Liver (tissue), 8 donors: ENCODE measurements at regions not wholly inside any gene's neighbourhood (a gene's known extent, or its start where the extent isn't known, plus 50 kb on each side); places are given as distances from the start of the nearest gene placed in this dataset.

Experiments
- DNase-seq: peaks from one replicate; pipeline ENCODE4 v3.0.0-alpha.2; 2017; ENCODE audit warnings: low spot score
- H3K27ac ChIP-seq, 2 donors: one replicate each; pipeline ENCODE4 v1.7.0; 2013; ENCODE audit warnings: inconsistent platforms in 2 of 2, low read length in 2 of 2, control low read depth in 1 of 2, low read depth in 1 of 2, mild to moderate bottlenecking in 1 of 2
- H3K27me3 ChIP-seq, 4 donors: one replicate each; pipeline versions ENCODE4 v1.6.1 to v1.7.0; 2013; ENCODE audit warnings: low read length in 3 of 4, inconsistent platforms in 1 of 4, mild to moderate bottlenecking in 1 of 4, moderate library complexity in 1 of 4; ENCODE audit not compliant: control insufficient read depth in 4 of 4, insufficient read depth in 4 of 4
- H3K36me3 ChIP-seq, 4 donors: one replicate each; pipeline versions ENCODE4 v1.6.1 to v1.7.0; 2013; ENCODE audit warnings: low read length in 3 of 4, mild to moderate bottlenecking in 3 of 4, low read depth in 1 of 4, moderate library complexity in 1 of 4; ENCODE audit not compliant: control insufficient read depth in 4 of 4, insufficient read depth in 3 of 4
- H3K4me1 ChIP-seq, 4 donors: one replicate each; pipeline versions ENCODE4 v1.6.1 to v1.7.0; 2013; ENCODE audit warnings: low read length in 3 of 4, mild to moderate bottlenecking in 3 of 4, moderate library complexity in 1 of 4; ENCODE audit not compliant: control insufficient read depth in 4 of 4, insufficient read depth in 4 of 4
- H3K4me3 ChIP-seq, 3 donors: one replicate each; pipeline versions ENCODE4 v1.6.1 to v1.7.0; 2013; ENCODE audit warnings: low read length in 3 of 3, control low read depth in 1 of 3, low read depth in 1 of 3, mild to moderate bottlenecking in 1 of 3
- H3K9ac ChIP-seq, 2 donors: one replicate each; pipeline ENCODE4 v1.7.0; 2013; ENCODE audit warnings: low read length in 2 of 2, mild to moderate bottlenecking in 2 of 2, moderate library complexity in 2 of 2, control low read depth in 1 of 2, low read depth in 1 of 2
- H3K9me3 ChIP-seq, 4 donors: one replicate each; pipeline versions ENCODE4 v1.6.1 to v1.7.0; 2013; ENCODE audit warnings: low read length in 3 of 4; ENCODE audit not compliant: control insufficient read depth in 4 of 4
- EGR1 ChIP-seq, 2 donors: IDR thresholded peaks; 2 replicates each; pipeline ENCODE4 v1.6.1; 2016 to 2018; ENCODE audit warnings: antibody characterized with exemption in 2 of 2, low read depth in 2 of 2
- FOXA1 ChIP-seq: IDR thresholded peaks from 2 replicates; pipeline ENCODE4 v1.6.1; 2016; ENCODE audit warnings: antibody characterized with exemption
- FOXA2 ChIP-seq: IDR thresholded peaks from 2 replicates; pipeline ENCODE4 v1.6.1; 2016; ENCODE audit warnings: antibody characterized with exemption
- GABPA ChIP-seq, 2 donors: IDR thresholded peaks in 1 of 2; conservative IDR thresholded peaks in 1 of 2; 2 replicates each; pipeline ENCODE4 v1.6.1; 2016; ENCODE audit warnings: antibody characterized with exemption in 2 of 2, mild to moderate bottlenecking in 1 of 2, moderate library complexity in 1 of 2
- HNF4A ChIP-seq, 2 donors: conservative IDR thresholded peaks; 2 replicates each; pipeline ENCODE4 v1.6.1; 2016; ENCODE audit warnings: antibody characterized with exemption in 2 of 2, mild to moderate bottlenecking in 2 of 2
- HNF4G ChIP-seq: IDR thresholded peaks from 2 replicates; pipeline ENCODE4 v1.6.1; 2016; ENCODE audit warnings: antibody characterized with exemption
- JUND ChIP-seq, 2 donors: IDR thresholded peaks; 2 replicates each; pipeline ENCODE4 v1.6.1; 2016; ENCODE audit warnings: antibody characterized with exemption in 2 of 2
- NR2F2 ChIP-seq: IDR thresholded peaks from 2 replicates; pipeline ENCODE4 v1.6.1; 2016; ENCODE audit warnings: antibody characterized with exemption
- RAD21 ChIP-seq, 2 donors: IDR thresholded peaks; 2 replicates each; pipeline ENCODE4 v1.6.1; 2016; ENCODE audit warnings: antibody characterized with exemption in 2 of 2, mild to moderate bottlenecking in 2 of 2
- RXRA ChIP-seq, 2 donors: IDR thresholded peaks; 2 replicates each; pipeline ENCODE4 v1.6.1; 2017 to 2018; ENCODE audit warnings: antibody characterized with exemption in 2 of 2, mild to moderate bottlenecking in 1 of 2
- SP1 ChIP-seq: IDR thresholded peaks from 2 replicates; pipeline ENCODE4 v1.6.1; 2018; ENCODE audit warnings: antibody characterized with exemption, mild to moderate bottlenecking
- YY1 ChIP-seq: IDR thresholded peaks from 2 replicates; pipeline ENCODE4 v1.6.1; 2016; ENCODE audit warnings: antibody characterized with exemption, mild to moderate bottlenecking
- WGBS: extraction: QIAGEN DNeasy Blood & Tissue Kit; methylation state at CpG from one replicate; pipeline ENCODE4 v1.1.7; 2013; 5-methylcytosine and 5-hydroxymethylcytosine counted together
- TF ChIP-seq, protein P1 (sequence below): fragments of 150-350 bp; IDR thresholded peaks from 2 replicates; pipeline ENCODE4 v1.5.1; 2017; ENCODE audit warnings: improper control_type of control experiment, low read depth, low read length; ENCODE audit not compliant: missing input control
- TF ChIP-seq, protein P2 (sequence below): IDR thresholded peaks from 2 replicates; pipeline ENCODE4 v1.6.1; 2016; ENCODE audit warnings: antibody characterized with exemption, mild to moderate bottlenecking
- TF ChIP-seq, protein P3 (sequence below): IDR thresholded peaks from 2 replicates; pipeline ENCODE4 v1.6.1; 2016; ENCODE audit warnings: antibody characterized with exemption
- TF ChIP-seq, protein P4 (sequence below): IDR thresholded peaks from 2 replicates; pipeline ENCODE4 v1.6.1; 2016; ENCODE audit warnings: antibody characterized with exemption
- donor health status: healthy.
- donor health status: healthy.
- donor health status: healthy.
- donor health status: healthy.
- donor health status: healthy.

DNA sequence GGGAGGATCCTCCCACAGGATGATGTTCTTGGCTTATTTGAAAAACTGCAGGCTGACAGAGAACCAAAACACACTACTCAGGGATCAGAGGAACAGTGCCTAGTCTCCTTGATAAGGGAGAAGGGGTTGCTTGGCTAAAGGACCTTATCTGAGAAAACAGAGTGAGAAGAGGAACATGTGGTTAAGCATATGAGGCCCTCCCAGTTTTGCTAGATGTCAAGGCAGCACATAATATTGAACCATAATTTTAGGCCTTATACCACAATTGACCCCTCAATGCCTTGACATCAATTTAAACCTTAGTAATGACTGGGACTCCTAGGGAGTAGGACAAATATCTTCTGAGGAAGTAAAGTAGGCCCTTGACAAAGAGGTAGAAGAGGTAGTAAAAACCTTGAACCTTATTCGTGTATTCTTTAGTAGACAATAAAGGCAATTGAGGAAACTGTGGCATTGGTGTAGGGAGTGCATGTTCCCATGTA, 79.3 kb downstream of the TEX13C start:
- Histone ChIP-seq H3K4me3 (no peak overlapping the region), H3K27me3 (no peaks in the 10 kb centered on the region), H3K9ac (no peak overlapping the region), H3K4me1 (no peaks in the 10 kb centered on the region), H3K9me3 (no peaks in the 10 kb centered on the region), H3K27ac (no peak overlapping the region), H3K36me3 (no peaks in the 10 kb centered on the region)
- DNase-seq: no peak
- 94% methylated on average over 1 of the region's 1 CpG for WGBS
- TF ChIP-seq RAD21 (IDR thresholded peaks at IDR 0.05) (no peak), GABPA (IDR thresholded peaks at IDR 0.05 in 1 of 2, conservative IDR thresholded peaks at IDR 0.05 in 1 of 2) (no peak), HNF4A (conservative IDR thresholded peaks at IDR 0.05) (no peak), SP1 (no peak), FOXA1 (no peak), RXRA (IDR thresholded peaks at IDR 0.05) (no peak), EGR1 (IDR thresholded peaks at IDR 0.05; ENCODE audit: low read depth in 2 of 2) (no peak), FOXA2 (no peak)
- TF ChIP-seq, protein P1, sequence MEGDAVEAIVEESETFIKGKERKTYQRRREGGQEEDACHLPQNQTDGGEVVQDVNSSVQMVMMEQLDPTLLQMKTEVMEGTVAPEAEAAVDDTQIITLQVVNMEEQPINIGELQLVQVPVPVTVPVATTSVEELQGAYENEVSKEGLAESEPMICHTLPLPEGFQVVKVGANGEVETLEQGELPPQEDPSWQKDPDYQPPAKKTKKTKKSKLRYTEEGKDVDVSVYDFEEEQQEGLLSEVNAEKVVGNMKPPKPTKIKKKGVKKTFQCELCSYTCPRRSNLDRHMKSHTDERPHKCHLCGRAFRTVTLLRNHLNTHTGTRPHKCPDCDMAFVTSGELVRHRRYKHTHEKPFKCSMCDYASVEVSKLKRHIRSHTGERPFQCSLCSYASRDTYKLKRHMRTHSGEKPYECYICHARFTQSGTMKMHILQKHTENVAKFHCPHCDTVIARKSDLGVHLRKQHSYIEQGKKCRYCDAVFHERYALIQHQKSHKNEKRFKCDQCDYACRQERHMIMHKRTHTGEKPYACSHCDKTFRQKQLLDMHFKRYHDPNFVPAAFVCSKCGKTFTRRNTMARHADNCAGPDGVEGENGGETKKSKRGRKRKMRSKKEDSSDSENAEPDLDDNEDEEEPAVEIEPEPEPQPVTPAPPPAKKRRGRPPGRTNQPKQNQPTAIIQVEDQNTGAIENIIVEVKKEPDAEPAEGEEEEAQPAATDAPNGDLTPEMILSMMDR: no peak
- TF ChIP-seq, protein P2, sequence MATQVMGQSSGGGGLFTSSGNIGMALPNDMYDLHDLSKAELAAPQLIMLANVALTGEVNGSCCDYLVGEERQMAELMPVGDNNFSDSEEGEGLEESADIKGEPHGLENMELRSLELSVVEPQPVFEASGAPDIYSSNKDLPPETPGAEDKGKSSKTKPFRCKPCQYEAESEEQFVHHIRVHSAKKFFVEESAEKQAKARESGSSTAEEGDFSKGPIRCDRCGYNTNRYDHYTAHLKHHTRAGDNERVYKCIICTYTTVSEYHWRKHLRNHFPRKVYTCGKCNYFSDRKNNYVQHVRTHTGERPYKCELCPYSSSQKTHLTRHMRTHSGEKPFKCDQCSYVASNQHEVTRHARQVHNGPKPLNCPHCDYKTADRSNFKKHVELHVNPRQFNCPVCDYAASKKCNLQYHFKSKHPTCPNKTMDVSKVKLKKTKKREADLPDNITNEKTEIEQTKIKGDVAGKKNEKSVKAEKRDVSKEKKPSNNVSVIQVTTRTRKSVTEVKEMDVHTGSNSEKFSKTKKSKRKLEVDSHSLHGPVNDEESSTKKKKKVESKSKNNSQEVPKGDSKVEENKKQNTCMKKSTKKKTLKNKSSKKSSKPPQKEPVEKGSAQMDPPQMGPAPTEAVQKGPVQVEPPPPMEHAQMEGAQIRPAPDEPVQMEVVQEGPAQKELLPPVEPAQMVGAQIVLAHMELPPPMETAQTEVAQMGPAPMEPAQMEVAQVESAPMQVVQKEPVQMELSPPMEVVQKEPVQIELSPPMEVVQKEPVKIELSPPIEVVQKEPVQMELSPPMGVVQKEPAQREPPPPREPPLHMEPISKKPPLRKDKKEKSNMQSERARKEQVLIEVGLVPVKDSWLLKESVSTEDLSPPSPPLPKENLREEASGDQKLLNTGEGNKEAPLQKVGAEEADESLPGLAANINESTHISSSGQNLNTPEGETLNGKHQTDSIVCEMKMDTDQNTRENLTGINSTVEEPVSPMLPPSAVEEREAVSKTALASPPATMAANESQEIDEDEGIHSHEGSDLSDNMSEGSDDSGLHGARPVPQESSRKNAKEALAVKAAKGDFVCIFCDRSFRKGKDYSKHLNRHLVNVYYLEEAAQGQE: no peak

DNA sequence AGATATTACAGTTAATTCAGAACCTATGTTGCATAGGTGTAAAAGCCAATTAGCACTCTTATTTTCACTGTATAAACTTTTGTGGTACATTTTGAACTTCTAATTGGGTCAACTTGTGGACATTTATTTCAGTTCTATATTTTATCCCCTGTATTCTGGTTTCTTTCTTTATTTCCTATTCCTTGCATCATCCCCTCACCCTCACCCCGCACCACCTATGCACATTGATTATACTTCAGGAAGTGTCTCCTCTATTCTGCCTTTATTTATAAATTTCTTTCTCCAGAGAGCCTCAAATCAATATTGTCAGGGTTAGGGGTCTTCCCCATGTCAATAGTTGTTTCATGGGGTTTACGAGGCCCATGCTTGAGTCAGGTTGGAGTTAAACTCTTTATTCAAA, 83.1 kb downstream of the TEX13C start:
- WGBS: 90% methylated on average over 2 of the region's 2 CpGs

More for the DNA sequence above, 83.1 kb downstream of the TEX13C start:
- no peaks in the 10 kb centered on the region for H3K4me1 ChIP-seq
- H3K36me3 ChIP-seq: no peaks in the 10 kb centered on the region
- TF ChIP-seq YY1 (no peak), NR2F2 (no peak), SP1 (no peak), GABPA (IDR thresholded peaks at IDR 0.05 in 1 of 2, conservative IDR thresholded peaks at IDR 0.05 in 1 of 2) (no peak), RXRA (IDR thresholded peaks at IDR 0.05) (no peak), FOXA1 (no peak), HNF4G (no peak), JUND (IDR thresholded peaks at IDR 0.05) (no peak)
- TF ChIP-seq, protein P2: no peak
- TF ChIP-seq, protein P1: no peak
- TF ChIP-seq, protein P3, sequence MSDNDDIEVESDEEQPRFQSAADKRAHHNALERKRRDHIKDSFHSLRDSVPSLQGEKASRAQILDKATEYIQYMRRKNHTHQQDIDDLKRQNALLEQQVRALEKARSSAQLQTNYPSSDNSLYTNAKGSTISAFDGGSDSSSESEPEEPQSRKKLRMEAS: no peak
- TF ChIP-seq, protein P4, sequence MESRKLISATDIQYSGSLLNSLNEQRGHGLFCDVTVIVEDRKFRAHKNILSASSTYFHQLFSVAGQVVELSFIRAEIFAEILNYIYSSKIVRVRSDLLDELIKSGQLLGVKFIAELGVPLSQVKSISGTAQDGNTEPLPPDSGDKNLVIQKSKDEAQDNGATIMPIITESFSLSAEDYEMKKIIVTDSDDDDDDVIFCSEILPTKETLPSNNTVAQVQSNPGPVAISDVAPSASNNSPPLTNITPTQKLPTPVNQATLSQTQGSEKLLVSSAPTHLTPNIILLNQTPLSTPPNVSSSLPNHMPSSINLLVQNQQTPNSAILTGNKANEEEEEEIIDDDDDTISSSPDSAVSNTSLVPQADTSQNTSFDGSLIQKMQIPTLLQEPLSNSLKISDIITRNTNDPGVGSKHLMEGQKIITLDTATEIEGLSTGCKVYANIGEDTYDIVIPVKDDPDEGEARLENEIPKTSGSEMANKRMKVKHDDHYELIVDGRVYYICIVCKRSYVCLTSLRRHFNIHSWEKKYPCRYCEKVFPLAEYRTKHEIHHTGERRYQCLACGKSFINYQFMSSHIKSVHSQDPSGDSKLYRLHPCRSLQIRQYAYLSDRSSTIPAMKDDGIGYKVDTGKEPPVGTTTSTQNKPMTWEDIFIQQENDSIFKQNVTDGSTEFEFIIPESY: no peak
- H3K9ac ChIP-seq: no peak overlapping the region
- H3K9me3 ChIP-seq: no peaks in the 10 kb centered on the region
- H3K4me3 ChIP-seq: no peak overlapping the region
- H3K27me3 ChIP-seq: no peaks in the 10 kb centered on the region
- no peak overlapping the region for H3K27ac ChIP-seq
- no peak for DNase-seq
